ENCODE measurements at regions not wholly inside any gene's neighbourhood (a gene's known extent, or its start where the extent isn't known, plus 50 kb on each side); places are given as distances from the start of the nearest gene placed in this dataset.

DNA sequence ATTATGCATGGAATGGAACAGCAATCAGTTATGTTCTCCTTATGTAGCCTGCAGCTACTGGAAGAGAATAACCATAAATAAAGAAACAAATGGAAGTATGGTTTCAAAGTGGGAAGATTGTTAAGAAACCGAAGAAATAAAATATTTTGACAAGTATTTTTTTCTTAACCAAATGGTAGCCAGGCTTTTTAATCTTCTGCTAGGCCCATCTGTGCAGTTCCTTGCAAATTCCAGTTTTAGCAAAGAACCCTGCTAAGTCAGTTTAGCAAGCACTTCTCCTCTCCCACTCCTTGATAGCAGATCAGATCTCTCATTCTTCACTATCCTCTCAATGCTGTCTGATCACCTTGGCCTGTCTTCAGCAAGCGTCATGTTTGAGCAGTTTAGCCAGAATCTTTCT, 111.1 kb upstream of the PRDM9 start:
- no peak overlapping the region for H3K4me3 ChIP-seq (ENCODE audit: low read depth, low read length)
- no peak for DNase-seq (ENCODE audit: low read depth)
- TF ChIP-seq, protein P1, sequence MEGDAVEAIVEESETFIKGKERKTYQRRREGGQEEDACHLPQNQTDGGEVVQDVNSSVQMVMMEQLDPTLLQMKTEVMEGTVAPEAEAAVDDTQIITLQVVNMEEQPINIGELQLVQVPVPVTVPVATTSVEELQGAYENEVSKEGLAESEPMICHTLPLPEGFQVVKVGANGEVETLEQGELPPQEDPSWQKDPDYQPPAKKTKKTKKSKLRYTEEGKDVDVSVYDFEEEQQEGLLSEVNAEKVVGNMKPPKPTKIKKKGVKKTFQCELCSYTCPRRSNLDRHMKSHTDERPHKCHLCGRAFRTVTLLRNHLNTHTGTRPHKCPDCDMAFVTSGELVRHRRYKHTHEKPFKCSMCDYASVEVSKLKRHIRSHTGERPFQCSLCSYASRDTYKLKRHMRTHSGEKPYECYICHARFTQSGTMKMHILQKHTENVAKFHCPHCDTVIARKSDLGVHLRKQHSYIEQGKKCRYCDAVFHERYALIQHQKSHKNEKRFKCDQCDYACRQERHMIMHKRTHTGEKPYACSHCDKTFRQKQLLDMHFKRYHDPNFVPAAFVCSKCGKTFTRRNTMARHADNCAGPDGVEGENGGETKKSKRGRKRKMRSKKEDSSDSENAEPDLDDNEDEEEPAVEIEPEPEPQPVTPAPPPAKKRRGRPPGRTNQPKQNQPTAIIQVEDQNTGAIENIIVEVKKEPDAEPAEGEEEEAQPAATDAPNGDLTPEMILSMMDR (IDR thresholded peaks at IDR 0.05; ENCODE audit: insufficient read depth, low read length, poor library complexity, severe bottlenecking), result no peak
- H3K27me3 ChIP-seq (ENCODE audit: control insufficient read depth, insufficient read depth, low read length), result no peaks in the 10 kb centered on the region
- no peaks in the 10 kb centered on the region for H3K36me3 ChIP-seq (ENCODE audit: control insufficient read depth, insufficient read depth, low read length)

DNA sequence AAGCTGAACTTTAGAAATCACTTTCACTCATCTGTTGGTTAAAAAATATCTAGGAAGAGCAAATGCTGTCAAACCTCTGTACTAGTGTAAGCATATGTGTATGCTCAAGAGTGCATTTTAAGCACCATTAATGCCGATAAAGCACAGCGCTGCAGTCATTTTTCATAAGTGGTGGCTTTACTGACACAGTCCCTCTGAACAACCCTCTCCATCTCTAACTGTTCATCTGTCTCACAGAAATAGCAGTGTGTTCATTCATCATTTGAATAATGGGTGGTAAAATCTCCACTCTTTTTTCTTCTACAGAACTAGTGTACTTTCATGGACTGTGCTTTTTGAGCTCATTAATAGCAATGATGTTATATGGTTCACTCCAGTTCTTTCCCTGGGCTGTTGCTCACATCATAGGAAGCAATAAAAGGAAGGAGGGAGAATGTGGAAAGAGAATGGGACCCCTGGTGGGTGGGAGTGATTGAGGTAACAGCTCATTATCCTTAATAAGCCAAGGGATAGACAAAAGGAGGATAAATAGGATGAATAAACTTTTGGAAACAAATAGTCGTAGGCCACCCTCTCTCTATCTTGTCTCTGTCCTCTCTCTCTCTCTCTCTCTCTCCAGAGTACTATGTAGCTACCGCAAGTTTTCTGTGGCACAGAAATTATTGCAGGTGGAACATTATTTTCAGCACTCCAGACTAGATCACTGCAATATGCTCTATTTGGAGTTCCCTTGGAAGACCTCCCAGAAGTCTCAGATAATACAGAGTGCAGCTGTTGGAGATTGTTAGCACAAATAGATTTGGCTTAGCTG, 117.9 kb upstream of the PRDM9 start:
- no peak overlapping the region for H3K4me3 ChIP-seq (ENCODE audit: low read depth, low read length)
- TF ChIP-seq, protein P1 (IDR thresholded peaks at IDR 0.05; ENCODE audit: insufficient read depth, low read length, poor library complexity, severe bottlenecking), result no peak
- H3K36me3 ChIP-seq (ENCODE audit: control insufficient read depth, insufficient read depth, low read length), result no peaks in the 10 kb centered on the region
- H3K27me3 ChIP-seq (ENCODE audit: control insufficient read depth, insufficient read depth, low read length), result no peaks in the 10 kb centered on the region
- DNase-seq (ENCODE audit: low read depth), result no peak

DNA sequence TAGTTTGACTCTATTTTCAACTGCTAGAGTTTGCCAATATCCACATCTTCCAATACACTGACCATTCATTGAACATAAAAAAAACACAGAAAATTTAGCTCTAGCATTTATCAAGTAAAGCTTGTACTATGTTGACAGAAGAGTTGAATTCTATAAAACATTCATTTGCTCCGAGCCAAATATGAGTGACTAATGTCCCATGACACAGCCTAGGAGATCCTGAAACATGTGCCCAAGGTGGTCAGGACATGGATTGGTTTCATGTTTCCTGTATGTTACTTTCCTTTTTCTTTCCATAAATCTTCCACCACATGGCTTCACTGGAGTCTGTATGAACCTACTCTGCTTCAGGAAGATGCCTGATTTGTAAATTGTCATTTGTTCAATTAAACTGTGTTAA, 122.4 kb upstream of the PRDM9 start:
- Histone ChIP-seq H3K27me3 (ENCODE audit: control insufficient read depth, insufficient read depth, low read length) (no peaks in the 10 kb centered on the region), H3K36me3 (ENCODE audit: control insufficient read depth, insufficient read depth, low read length) (no peaks in the 10 kb centered on the region), H3K4me3 (ENCODE audit: low read depth, low read length) (no peak overlapping the region)
- DNase-seq (ENCODE audit: low read depth), result no peak
- TF ChIP-seq, protein P1 (IDR thresholded peaks at IDR 0.05; ENCODE audit: insufficient read depth, low read length, poor library complexity, severe bottlenecking), result no peak

DNA sequence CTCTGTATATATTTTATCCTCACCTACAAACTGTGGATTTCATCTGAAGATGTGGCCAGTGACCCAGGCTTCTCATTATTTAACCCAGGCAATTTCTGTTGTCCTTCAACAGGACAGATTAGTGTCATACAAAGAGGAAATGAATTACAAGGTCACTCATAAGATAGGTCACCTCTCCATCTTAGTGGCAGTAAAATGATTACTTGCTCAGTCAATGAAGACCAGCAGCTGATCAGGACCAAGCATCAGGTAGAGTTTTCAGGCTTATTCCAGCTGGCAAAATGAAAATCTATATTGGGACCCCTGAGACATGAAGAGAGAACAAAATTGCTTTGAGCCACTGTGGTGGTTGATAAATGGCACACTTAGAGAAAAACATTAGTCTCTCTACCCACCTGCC, 135.2 kb upstream of the PRDM9 start:
- TF ChIP-seq, protein P1 (IDR thresholded peaks at IDR 0.05; ENCODE audit: insufficient read depth, low read length, poor library complexity, severe bottlenecking), result no peak
- DNase-seq (ENCODE audit: low read depth), result no peak
- H3K36me3 ChIP-seq (ENCODE audit: control insufficient read depth, insufficient read depth, low read length), result no peaks in the 10 kb centered on the region

DNA sequence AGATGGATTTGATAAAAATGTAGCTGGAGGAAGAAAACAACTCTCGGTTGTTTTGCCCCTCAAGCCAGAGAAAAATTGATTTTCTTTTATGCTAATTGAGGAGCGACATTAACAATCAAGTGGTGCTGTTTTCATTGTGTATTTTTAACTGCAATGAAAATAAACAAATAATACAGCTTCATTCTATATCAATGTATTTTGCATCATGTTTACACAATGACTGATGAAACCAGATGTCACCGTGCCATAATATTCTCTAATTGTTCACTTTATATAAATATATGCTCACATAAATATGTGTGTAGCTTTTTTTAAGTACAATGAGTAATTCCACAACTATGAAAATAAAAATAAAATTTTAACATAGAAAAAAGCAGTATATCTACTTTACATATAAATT, 139.0 kb upstream of the PRDM9 start:
- no peaks in the 10 kb centered on the region for H3K27me3 ChIP-seq (ENCODE audit: control insufficient read depth, insufficient read depth, low read length)
- DNase-seq (ENCODE audit: low read depth), result no peak
- H3K4me3 ChIP-seq (ENCODE audit: low read depth, low read length), result no peak overlapping the region
- TF ChIP-seq, protein P1 (IDR thresholded peaks at IDR 0.05; ENCODE audit: insufficient read depth, low read length, poor library complexity, severe bottlenecking), result no peak
- no peaks in the 10 kb centered on the region for H3K36me3 ChIP-seq (ENCODE audit: control insufficient read depth, insufficient read depth, low read length)

More for the DNA sequence above, 135.2 kb upstream of the PRDM9 start:
- H3K27me3 ChIP-seq (ENCODE audit: control insufficient read depth, insufficient read depth, low read length), result no peaks in the 10 kb centered on the region
- no peak overlapping the region for H3K4me3 ChIP-seq (ENCODE audit: low read depth, low read length)

DNA sequence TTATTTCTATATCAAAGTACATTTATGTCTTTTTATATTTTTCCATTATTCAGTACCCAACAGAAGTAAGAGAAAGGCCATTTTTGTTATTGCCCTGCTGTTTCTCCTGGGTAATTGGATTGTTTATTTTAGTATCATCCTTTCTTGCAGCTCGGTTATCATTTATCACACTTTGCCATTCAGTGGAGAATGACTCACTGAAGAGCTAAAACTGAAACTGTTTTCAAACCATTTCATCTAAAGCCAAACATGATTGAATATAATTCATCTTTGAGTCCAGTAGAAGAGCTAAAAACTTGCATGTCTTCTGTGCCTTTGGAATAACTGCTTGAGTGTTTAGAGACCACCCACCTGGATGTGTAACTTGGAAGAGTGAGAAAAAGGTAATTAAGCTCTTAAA, 139.5 kb upstream of the PRDM9 start:
- Histone ChIP-seq H3K27me3 (ENCODE audit: control insufficient read depth, insufficient read depth, low read length) (no peaks in the 10 kb centered on the region), H3K36me3 (ENCODE audit: control insufficient read depth, insufficient read depth, low read length) (no peaks in the 10 kb centered on the region), H3K4me3 (ENCODE audit: low read depth, low read length) (no peak overlapping the region)
- TF ChIP-seq, protein P1 (IDR thresholded peaks at IDR 0.05; ENCODE audit: insufficient read depth, low read length, poor library complexity, severe bottlenecking), result no peak
- no peak for DNase-seq (ENCODE audit: low read depth)
